ENCODE measurements at regions not wholly inside any gene's neighbourhood (a gene's known extent, or its start where the extent isn't known, plus 50 kb on each side); places are given as distances from the start of the nearest gene placed in this dataset.

GRCh38 chr10:78278058-78278404 is 244.4 kb downstream of the RPS24 start:
- no peak for DNase-seq

GRCh38 chr10:78279756-78280155 is 246.1 kb downstream of the RPS24 start:
- DNase-seq: no peak

GRCh38 chr10:78280604-78281003 is 246.9 kb downstream of the RPS24 start:
- DNase-seq: no peak

GRCh38 chr10:78281627-78282026 is 248.0 kb downstream of the RPS24 start:
- DNase-seq: no peak

GRCh38 chr10:78283069-78283682 is 249.5 kb downstream of the RPS24 start:
- no peak for DNase-seq

GRCh38 chr10:78284381-78284780 is 250.7 kb downstream of the RPS24 start:
- DNase-seq: no peak

- DNase-seq: no peak
Observed at GRCh38 chr10:78285226-78285625, 251.6 kb downstream of the RPS24 start.

- no peak for DNase-seq
Observed at GRCh38 chr10:78286186-78286585, 252.5 kb downstream of the RPS24 start.

GRCh38 chr10:78286668-78287067 is 253.0 kb downstream of the RPS24 start:
- no peak for DNase-seq

GRCh38 chr10:78287618-78288017 is 254.0 kb downstream of the RPS24 start:
- no peak for DNase-seq

- DNase-seq: no peak
Observed at GRCh38 chr10:78288663-78289062, 255.0 kb downstream of the RPS24 start.

- no peak for DNase-seq
Observed at GRCh38 chr10:78290131-78290750, 256.6 kb downstream of the RPS24 start.

- DNase-seq: no peak
Observed at GRCh38 chr10:78291722-78292121, 258.1 kb downstream of the RPS24 start.

GRCh38 chr10:78292250-78292981 is 258.8 kb downstream of the RPS24 start:
- DNase-seq: no peak

- no peak for DNase-seq
Observed at GRCh38 chr10:78292982-78293865, 259.6 kb downstream of the RPS24 start.

GRCh38 chr10:78295242-78295641 is 261.6 kb downstream of the RPS24 start:
- no peak for DNase-seq

- DNase-seq: no peak
Observed at GRCh38 chr10:78296785-78297184, 263.1 kb downstream of the RPS24 start.

GRCh38 chr10:78297997-78298396 is 264.3 kb downstream of the RPS24 start:
- no peak for DNase-seq

- no peak for DNase-seq
Observed at GRCh38 chr10:78298835-78299234, 265.2 kb downstream of the RPS24 start.

GRCh38 chr10:78299851-78300468 is 266.3 kb downstream of the RPS24 start:
- no peak for DNase-seq

- no peak for DNase-seq
Observed at GRCh38 chr10:78300526-78300925, 266.9 kb downstream of the RPS24 start.

- no peak for DNase-seq
Observed at GRCh38 chr10:78301481-78301880, 267.8 kb downstream of the RPS24 start.

Data from NCI-H1105 (cell line).